ENCODE measurements at regions not wholly inside any gene's neighbourhood (a gene's known extent, or its start where the extent isn't known, plus 50 kb on each side); places are given as distances from the start of the nearest gene placed in this dataset.
A peak's percentile ranks its signal among the peaks of the same experiment; 100 is the strongest.

DNA sequence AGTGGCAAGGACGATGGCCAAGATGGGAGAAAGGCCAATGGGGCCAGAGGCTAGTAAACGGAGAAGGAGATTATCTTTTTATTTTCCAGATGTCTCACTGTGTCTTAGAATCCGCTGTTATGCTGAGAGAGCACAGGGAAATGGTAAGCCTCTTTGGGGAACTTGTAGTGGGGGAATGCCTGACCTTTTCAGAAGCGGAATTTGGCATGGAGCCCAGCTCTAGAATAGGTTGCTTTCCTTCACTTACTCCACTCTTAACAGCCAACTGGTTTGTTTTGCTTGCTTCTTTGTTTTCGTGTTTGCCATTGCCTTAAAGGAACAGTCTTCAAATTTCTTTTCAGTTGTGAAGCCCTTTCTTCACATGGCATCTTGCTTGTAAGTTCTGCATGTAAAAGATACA lies 316.2 kb upstream of the THRB start:
- POLR2A ChIA-PET, result no interaction called here
- Histone ChIP-seq H3K4me1 (0 out of 3 replicates have a peak, but pooled peaks cover 4% of the 10 kb centered on the region), H3K4me2 (peak overlapping the region; percentile 47), H3K27ac (no peak overlapping the region), H3K9me3 (no peaks in the 10 kb centered on the region), H3K4me3 (no peak overlapping the region)
- no peak for TF ChIP-seq HOXB13 (CRISPR knock-in tag; IDR thresholded peaks at IDR 0.05; ENCODE audit: low read depth)
- TF ChIP-seq, protein P1, sequence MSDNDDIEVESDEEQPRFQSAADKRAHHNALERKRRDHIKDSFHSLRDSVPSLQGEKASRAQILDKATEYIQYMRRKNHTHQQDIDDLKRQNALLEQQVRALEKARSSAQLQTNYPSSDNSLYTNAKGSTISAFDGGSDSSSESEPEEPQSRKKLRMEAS (IDR thresholded peaks at IDR 0.05), result no peak
- TF ChIP-seq, protein P2, sequence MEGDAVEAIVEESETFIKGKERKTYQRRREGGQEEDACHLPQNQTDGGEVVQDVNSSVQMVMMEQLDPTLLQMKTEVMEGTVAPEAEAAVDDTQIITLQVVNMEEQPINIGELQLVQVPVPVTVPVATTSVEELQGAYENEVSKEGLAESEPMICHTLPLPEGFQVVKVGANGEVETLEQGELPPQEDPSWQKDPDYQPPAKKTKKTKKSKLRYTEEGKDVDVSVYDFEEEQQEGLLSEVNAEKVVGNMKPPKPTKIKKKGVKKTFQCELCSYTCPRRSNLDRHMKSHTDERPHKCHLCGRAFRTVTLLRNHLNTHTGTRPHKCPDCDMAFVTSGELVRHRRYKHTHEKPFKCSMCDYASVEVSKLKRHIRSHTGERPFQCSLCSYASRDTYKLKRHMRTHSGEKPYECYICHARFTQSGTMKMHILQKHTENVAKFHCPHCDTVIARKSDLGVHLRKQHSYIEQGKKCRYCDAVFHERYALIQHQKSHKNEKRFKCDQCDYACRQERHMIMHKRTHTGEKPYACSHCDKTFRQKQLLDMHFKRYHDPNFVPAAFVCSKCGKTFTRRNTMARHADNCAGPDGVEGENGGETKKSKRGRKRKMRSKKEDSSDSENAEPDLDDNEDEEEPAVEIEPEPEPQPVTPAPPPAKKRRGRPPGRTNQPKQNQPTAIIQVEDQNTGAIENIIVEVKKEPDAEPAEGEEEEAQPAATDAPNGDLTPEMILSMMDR (IDR thresholded peaks at IDR 0.05), result no peak
- TF ChIP-seq GATA3 (IDR thresholded peaks at IDR 0.05; ENCODE audit: borderline replicate concordance), result no peak
- TF ChIP-seq RFX5 (IDR thresholded peaks at IDR 0.05), result no peak
- no peak for TF ChIP-seq CHD2 (IDR thresholded peaks at IDR 0.05; ENCODE audit: low read length, partially characterized antibody)
- TF ChIP-seq CBX2 (IDR thresholded peaks at IDR 0.05; ENCODE audit: borderline replicate concordance, low read depth), result no peak
- no peak for TF ChIP-seq EHMT2 (IDR thresholded peaks at IDR 0.05; ENCODE audit: low read depth)
- TF ChIP-seq FOSB (CRISPR knock-in tag; IDR thresholded peaks at IDR 0.05), result no peak
- TF ChIP-seq RCOR1 (IDR thresholded peaks at IDR 0.05; ENCODE audit: low read depth, low read length), result no peak
- TF ChIP-seq ZNF302 (CRISPR knock-in tag; IDR thresholded peaks at IDR 0.05), result no peak
- no peak for TF ChIP-seq EP300 (IDR thresholded peaks at IDR 0.05)
- no peak for TF ChIP-seq ZC3H11A (IDR thresholded peaks at IDR 0.05)
- no peak for TF ChIP-seq POLR2AphosphoS2 (conservative IDR thresholded peaks at IDR 0.05; ENCODE audit: low read length)
- no peak for TF ChIP-seq RAD21 (conservative IDR thresholded peaks at IDR 0.05 in 1 of 2, IDR thresholded peaks at IDR 0.05 in 1 of 2)
- TF ChIP-seq, protein P3, sequence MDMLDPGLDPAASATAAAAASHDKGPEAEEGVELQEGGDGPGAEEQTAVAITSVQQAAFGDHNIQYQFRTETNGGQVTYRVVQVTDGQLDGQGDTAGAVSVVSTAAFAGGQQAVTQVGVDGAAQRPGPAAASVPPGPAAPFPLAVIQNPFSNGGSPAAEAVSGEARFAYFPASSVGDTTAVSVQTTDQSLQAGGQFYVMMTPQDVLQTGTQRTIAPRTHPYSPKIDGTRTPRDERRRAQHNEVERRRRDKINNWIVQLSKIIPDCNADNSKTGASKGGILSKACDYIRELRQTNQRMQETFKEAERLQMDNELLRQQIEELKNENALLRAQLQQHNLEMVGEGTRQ (IDR thresholded peaks at IDR 0.05), result no peak
- no peak for TF ChIP-seq SREBF2 (IDR thresholded peaks at IDR 0.05)
- TF ChIP-seq, protein P4, sequence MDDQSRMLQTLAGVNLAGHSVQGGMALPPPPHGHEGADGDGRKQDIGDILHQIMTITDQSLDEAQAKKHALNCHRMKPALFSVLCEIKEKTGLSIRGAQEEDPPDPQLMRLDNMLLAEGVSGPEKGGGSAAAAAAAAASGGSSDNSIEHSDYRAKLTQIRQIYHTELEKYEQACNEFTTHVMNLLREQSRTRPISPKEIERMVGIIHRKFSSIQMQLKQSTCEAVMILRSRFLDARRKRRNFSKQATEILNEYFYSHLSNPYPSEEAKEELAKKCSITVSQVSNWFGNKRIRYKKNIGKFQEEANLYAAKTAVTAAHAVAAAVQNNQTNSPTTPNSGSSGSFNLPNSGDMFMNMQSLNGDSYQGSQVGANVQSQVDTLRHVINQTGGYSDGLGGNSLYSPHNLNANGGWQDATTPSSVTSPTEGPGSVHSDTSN (IDR thresholded peaks at IDR 0.05), result no peak
- no peak for TF ChIP-seq HEYL (CRISPR knock-in tag; IDR thresholded peaks at IDR 0.05)
- no peak for TF ChIP-seq NR3C1 (IDR thresholded peaks at IDR 0.05)
- ATAC-seq (no peak), FAIRE-seq (no peak), DNase-seq (ENCODE audit: low read depth in 1 of 2, low spot score in 1 of 2) (no peak)
- 9% methylated on average over 5 of the region's 5 CpGs for WGBS (ENCODE audit: missing lambda C conversion rate)
- CTCF ChIA-PET, result interaction anchor here (0.7 kb wide), 1 partner anchor 129 kb away, joined by 3 read pairs; no protein-coding TSS in a partner anchor

DNA sequence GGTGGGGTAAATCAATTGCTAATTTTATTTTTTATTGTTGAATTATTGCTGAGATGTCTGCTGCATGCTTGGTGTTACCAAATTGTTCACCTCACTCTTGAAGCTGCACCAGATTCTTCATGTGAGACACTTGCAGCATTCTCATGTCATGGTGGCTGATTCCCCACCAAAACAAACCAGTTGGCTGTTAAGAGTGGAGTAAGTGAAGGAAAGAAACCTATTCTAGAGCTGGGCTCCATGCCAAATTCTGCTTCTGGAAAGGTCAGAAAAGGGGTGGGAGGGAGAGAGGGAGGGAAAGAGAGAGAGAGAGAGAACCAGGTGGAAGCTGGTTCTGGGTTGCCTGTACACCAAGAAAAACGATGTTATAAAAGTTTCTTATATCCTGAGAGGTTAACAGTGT lies 317.5 kb upstream of the THRB start:
- 0% methylated on average over 1 of the region's 1 CpG for WGBS (ENCODE audit: missing lambda C conversion rate)
- no peak for ATAC-seq
- FAIRE-seq, result no peak
- CTCF ChIA-PET, result no interaction called here
- Histone ChIP-seq H3K4me3 (no peak overlapping the region), H3K4me2 (no peak overlapping the region), H3K4me1 (0 out of 3 replicates have a peak, but pooled peaks cover 4% of the 10 kb centered on the region), H3K9me3 (no peaks in the 10 kb centered on the region), H3K27ac (no peak overlapping the region)
- no peak for DNase-seq (ENCODE audit: low read depth in 1 of 2, low spot score in 1 of 2)
- POLR2A ChIA-PET, result no interaction called here
- TF ChIP-seq RARB (CRISPR knock-in tag; IDR thresholded peaks at IDR 0.05) (no peak), RFX5 (IDR thresholded peaks at IDR 0.05) (no peak), CHD2 (IDR thresholded peaks at IDR 0.05; ENCODE audit: low read length, partially characterized antibody) (no peak), BHLHE40 (IDR thresholded peaks at IDR 0.05; ENCODE audit: low read depth, low read length) (no peak), FOXS1 (CRISPR knock-in tag; IDR thresholded peaks at IDR 0.05) (no peak), RNF2 (IDR thresholded peaks at IDR 0.05; ENCODE audit: borderline replicate concordance, low read depth) (no peak), CEBPB (IDR thresholded peaks at IDR 0.05) (no peak)
- TF ChIP-seq, protein P5, sequence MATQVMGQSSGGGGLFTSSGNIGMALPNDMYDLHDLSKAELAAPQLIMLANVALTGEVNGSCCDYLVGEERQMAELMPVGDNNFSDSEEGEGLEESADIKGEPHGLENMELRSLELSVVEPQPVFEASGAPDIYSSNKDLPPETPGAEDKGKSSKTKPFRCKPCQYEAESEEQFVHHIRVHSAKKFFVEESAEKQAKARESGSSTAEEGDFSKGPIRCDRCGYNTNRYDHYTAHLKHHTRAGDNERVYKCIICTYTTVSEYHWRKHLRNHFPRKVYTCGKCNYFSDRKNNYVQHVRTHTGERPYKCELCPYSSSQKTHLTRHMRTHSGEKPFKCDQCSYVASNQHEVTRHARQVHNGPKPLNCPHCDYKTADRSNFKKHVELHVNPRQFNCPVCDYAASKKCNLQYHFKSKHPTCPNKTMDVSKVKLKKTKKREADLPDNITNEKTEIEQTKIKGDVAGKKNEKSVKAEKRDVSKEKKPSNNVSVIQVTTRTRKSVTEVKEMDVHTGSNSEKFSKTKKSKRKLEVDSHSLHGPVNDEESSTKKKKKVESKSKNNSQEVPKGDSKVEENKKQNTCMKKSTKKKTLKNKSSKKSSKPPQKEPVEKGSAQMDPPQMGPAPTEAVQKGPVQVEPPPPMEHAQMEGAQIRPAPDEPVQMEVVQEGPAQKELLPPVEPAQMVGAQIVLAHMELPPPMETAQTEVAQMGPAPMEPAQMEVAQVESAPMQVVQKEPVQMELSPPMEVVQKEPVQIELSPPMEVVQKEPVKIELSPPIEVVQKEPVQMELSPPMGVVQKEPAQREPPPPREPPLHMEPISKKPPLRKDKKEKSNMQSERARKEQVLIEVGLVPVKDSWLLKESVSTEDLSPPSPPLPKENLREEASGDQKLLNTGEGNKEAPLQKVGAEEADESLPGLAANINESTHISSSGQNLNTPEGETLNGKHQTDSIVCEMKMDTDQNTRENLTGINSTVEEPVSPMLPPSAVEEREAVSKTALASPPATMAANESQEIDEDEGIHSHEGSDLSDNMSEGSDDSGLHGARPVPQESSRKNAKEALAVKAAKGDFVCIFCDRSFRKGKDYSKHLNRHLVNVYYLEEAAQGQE (IDR thresholded peaks at IDR 0.05), result no peak
- TF ChIP-seq, protein P6, sequence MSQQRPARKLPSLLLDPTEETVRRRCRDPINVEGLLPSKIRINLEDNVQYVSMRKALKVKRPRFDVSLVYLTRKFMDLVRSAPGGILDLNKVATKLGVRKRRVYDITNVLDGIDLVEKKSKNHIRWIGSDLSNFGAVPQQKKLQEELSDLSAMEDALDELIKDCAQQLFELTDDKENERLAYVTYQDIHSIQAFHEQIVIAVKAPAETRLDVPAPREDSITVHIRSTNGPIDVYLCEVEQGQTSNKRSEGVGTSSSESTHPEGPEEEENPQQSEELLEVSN (IDR thresholded peaks at IDR 0.05; ENCODE audit: borderline replicate concordance, low read depth), result no peak
- TF ChIP-seq, protein P7, sequence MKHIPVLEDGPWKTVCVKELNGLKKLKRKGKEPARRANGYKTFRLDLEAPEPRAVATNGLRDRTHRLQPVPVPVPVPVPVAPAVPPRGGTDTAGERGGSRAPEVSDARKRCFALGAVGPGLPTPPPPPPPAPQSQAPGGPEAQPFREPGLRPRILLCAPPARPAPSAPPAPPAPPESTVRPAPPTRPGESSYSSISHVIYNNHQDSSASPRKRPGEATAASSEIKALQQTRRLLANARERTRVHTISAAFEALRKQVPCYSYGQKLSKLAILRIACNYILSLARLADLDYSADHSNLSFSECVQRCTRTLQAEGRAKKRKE (CRISPR knock-in tag; IDR thresholded peaks at IDR 0.05; ENCODE audit: low read depth), result no peak
